ENCODE measurements at regions not wholly inside any gene's neighbourhood (a gene's known extent, or its start where the extent isn't known, plus 50 kb on each side); places are given as distances from the start of the nearest gene placed in this dataset.

GRCh38 chr19:28036486-28036885 is 1176.5 kb downstream of the UQCRFS1 start (continued):
- TF ChIP-seq, protein P1, sequence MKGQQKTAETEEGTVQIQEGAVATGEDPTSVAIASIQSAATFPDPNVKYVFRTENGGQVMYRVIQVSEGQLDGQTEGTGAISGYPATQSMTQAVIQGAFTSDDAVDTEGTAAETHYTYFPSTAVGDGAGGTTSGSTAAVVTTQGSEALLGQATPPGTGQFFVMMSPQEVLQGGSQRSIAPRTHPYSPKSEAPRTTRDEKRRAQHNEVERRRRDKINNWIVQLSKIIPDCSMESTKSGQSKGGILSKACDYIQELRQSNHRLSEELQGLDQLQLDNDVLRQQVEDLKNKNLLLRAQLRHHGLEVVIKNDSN (CRISPR knock-in tag; IDR thresholded peaks at IDR 0.05): no peak
- TF ChIP-seq KAT7 (CRISPR knock-in tag; IDR thresholded peaks at IDR 0.05; ENCODE audit: borderline replicate concordance): no peak
- TF ChIP-seq, protein P2, sequence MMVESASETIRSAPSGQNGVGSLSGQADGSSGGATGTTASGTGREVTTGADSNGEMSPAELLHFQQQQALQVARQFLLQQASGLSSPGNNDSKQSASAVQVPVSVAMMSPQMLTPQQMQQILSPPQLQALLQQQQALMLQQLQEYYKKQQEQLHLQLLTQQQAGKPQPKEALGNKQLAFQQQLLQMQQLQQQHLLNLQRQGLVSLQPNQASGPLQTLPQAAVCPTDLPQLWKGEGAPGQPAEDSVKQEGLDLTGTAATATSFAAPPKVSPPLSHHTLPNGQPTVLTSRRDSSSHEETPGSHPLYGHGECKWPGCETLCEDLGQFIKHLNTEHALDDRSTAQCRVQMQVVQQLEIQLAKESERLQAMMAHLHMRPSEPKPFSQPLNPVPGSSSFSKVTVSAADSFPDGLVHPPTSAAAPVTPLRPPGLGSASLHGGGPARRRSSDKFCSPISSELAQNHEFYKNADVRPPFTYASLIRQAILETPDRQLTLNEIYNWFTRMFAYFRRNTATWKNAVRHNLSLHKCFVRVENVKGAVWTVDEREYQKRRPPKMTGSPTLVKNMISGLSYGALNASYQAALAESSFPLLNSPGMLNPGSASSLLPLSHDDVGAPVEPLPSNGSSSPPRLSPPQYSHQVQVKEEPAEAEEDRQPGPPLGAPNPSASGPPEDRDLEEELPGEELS (CRISPR knock-in tag; IDR thresholded peaks at IDR 0.05): no peak
- TF ChIP-seq FOXJ3 (CRISPR knock-in tag; IDR thresholded peaks at IDR 0.05; ENCODE audit: borderline replicate concordance): no peak

DNA sequence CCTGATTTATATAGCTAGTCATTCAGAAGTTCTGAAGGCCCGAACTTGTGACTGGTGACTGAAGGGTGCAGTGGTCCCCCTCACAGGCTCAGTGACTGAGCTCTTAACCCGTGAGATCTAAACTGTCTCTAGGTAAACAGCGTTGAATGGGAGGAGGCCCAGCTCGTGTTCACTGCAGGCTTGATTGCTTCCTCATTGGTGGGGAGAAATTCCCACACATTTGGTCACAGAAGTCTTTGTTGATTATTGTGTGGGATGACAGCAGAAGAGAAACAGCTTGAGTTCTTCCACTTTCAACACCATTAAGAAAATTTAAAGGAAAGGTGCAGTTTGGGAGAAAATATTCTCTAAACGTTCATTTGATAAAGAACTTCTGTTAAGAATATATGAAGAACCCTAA is 1178.0 kb downstream of the UQCRFS1 start:
- no peak for ATAC-seq
- TF ChIP-seq TEAD1 (CRISPR knock-in tag; IDR thresholded peaks at IDR 0.05) (no peak), ZNF317 (CRISPR knock-in tag; IDR thresholded peaks at IDR 0.05; ENCODE audit: borderline replicate concordance, low read depth) (no peak), NFYB (CRISPR knock-in tag; conservative IDR thresholded peaks at IDR 0.05; ENCODE audit: low read depth) (no peak), MLX (CRISPR knock-in tag; IDR thresholded peaks at IDR 0.05) (no peak), ZNF512 (CRISPR knock-in tag; IDR thresholded peaks at IDR 0.05; ENCODE audit: borderline replicate concordance) (no peak), ZNF416 (CRISPR knock-in tag; IDR thresholded peaks at IDR 0.05) (no peak), NFATC4 (CRISPR knock-in tag; IDR thresholded peaks at IDR 0.05) (no peak), E2F5 (CRISPR knock-in tag; IDR thresholded peaks at IDR 0.05) (no peak), NFE2L1 (CRISPR knock-in tag; IDR thresholded peaks at IDR 0.05) (no peak), ATF6 (CRISPR knock-in tag; IDR thresholded peaks at IDR 0.05) (no peak)
- TF ChIP-seq, protein P2 (CRISPR knock-in tag; IDR thresholded peaks at IDR 0.05): no peak
- TF ChIP-seq, protein P3, sequence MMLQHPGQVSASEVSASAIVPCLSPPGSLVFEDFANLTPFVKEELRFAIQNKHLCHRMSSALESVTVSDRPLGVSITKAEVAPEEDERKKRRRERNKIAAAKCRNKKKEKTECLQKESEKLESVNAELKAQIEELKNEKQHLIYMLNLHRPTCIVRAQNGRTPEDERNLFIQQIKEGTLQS (CRISPR knock-in tag; conservative IDR thresholded peaks at IDR 0.05): no peak
- CTCF ChIA-PET: interaction anchor here (0.7 kb wide), 1 partner anchor 182 kb away, joined by 3 read pairs; no protein-coding TSS in a partner anchor

More for the DNA sequence above, 1178.0 kb downstream of the UQCRFS1 start:
- Mint-ChIP-seq H3K27ac (no peak overlapping the region), H3K36me3 (peaks cover 21% of the 10 kb centered on the region), H3K4me1 (no peaks in the 10 kb centered on the region; the same call in 1 of the 2 replicates), H3K9me3 (peaks cover 38% of the 10 kb centered on the region), H3K27me3 (ENCODE audit: low read depth) (peaks cover 2% of the 10 kb centered on the region; the same call in 1 of the 2 replicates), H3K4me3 (no peak overlapping the region)
- no peak for DNase-seq (ENCODE audit: low spot score)
- POLR2A ChIA-PET: no interaction called here

Measured in WTC11 (cell line).